HG02885 (cell line): ENCODE measurements at regions not wholly inside any gene's neighbourhood (a gene's known extent, or its start where the extent isn't known, plus 50 kb on each side); places are given as distances from the start of the nearest gene placed in this dataset.

Source experiments
- ATAC-seq: cut with Tn5 transposase; IDR thresholded peaks from one replicate; pipeline ENCODE4 v1.9.1; 2021; ENCODE audit warnings: mild to moderate bottlenecking; ENCODE audit not compliant: unreplicated experiment, poor library complexity

DNA sequence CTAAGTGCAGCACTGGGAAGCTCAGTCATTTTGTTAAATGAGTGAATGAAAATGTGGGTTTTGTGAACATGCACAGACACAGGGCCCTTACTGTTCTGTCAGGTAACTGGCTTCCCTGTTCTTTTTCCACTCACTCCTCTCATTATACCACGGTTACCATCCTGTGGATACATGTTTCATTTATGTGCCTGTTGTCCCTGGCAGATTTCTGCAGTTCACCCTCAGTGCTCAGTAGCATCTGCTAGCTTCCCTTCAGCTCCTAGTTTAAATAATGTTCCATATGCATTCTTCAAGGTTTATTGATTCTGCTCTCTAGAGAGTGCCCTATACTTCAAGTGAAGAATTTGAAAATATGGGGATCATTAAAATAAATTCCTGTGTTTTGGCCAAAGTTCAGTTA is 1634.3 kb upstream of the ADGRL3 start:
- no peak for ATAC-seq

DNA sequence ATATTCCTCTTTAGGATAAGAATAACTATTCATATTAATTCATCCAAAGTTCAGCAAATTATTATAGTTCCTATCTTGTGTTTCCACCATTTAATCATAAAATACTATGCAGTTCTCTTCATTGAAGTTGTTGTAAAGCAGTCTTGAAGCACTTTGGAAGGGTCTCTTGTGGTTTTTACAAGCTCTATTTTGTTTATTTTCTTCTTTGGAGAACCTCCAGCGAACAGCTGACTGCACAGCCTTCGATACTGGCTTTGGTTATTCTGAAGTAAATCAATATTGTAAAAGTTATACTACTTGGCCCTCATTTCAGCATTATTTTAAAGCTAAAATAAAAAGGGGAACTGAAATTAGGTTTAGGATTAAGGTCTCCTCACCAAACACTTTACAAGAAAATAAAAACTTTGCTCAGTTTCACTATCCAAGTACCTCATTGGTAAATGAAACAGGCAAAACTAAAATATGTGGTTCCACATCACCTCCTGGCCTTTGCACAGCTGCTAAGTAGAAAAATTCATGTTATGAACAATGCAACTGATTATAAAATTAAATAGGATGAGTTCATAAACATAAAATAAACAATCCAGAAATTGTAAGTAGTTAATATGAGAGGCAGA is 1629.2 kb upstream of the ADGRL3 start:
- peak; percentile 73 for ATAC-seq

DNA sequence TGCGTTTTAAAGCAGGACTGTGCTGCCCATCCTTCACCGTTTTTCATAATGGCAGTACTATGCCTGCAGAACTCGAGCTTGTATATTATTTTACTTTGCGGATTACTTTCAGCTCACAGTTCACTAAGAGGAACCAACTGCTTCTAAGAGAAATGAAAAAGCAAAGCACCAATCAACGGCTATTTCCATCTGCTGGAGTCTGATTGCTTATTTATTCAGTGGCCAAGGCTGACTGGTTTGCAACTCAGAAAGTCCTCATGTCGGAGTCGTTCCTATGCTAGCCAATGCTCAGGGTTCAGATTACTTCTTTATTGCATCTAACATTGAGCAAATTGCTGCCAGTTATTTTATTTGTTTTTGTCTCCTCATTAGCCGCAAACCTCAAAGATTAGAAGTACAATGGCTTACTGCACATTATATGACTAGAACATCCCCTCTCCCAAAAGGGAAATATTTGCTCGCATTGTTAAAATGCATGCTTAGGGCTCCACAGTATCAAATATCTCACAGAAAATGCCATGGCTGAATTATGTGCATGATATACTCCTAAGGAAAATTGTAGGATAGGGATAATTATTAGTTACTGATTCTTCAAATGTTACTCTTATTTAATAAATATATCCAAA is 1628.2 kb upstream of the ADGRL3 start:
- ATAC-seq: no peak

DNA sequence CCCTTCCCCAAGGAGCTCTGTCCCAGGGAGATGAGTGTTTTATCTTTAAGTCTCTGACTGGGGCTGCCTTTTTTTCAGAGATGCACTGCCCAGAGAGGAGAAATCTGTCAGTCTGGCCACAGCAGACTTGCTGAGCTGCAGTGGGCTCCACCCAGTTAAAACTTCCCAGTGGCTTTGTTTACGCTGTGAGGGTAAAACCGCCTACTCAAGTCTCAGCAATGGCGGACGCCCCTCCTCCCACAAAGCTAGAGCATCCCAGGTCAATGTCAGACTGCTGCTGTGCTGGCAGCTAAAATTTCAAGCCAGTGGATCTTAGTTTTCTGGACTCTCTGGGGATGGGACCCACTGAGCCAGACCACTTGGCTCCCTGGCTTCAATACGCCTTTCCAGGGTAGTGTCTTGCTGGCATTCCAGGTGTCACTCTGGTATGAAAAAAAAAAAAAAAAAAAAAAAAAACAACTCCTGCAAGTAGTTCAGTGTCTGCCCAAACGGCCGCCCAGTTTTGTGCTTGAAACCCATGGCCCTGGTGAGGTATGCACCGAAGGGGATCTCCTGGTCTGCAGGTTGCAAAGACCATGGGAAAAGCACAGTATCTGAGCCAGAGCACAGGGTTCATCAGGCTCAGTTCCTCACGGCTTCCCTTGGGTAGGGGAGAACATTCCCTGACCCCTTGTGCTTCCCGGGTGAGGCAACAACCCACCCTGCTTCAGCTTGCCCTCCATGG is 1616.1 kb upstream of the ADGRL3 start:
- no peak for ATAC-seq

DNA sequence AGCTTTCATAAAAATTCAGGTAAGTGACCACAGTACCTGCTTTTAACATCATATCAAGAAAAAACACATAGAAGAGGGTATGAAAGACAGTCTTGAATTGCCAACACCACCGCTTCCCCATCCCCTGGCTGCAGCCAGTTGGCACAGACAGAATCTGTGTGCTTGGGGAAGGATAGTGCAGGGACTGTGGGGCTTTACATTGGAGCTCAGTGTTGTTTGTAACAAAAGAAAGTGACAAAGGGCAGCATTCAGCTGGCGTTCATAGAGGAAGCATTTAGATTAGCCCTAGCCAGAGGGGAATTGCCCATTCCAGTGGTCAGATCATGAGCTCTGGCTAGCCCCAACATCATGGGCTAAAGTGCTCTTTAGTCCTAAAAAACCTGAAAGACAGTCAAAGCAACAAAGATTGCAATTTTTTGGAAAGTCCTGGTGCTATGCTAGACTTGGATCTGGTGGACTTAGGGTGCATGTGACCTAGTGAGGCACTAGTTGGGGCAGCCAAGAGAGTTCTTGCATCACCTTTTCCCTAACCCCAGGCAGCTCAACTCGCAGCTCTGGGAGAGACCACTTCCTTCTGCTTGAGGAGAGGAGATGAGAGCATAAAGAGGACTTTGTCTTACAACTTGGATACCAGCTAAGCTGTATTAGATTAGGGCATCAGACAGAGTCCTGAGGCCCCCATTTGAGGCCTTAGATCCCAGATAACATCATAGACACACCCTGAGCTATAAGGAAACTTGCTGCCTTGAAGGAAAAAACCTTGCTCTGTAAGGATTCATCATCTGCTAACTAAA is 1602.4 kb upstream of the ADGRL3 start:
- ATAC-seq: no peak

DNA sequence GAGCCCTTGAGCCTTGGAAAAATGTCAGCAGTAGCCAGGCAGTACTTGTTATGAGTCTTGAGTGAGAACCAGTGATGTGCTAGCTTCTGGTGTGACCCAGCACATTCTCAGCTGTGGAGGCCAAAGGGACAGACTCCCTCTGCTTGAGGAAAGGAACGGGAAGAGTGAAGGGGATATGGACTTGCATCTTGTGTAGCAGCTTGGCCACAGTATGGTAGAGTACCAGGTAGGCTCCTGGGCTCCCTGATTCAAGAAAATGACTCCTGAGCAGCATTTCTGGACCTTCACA is 1601.9 kb upstream of the ADGRL3 start:
- no peak for ATAC-seq

DNA sequence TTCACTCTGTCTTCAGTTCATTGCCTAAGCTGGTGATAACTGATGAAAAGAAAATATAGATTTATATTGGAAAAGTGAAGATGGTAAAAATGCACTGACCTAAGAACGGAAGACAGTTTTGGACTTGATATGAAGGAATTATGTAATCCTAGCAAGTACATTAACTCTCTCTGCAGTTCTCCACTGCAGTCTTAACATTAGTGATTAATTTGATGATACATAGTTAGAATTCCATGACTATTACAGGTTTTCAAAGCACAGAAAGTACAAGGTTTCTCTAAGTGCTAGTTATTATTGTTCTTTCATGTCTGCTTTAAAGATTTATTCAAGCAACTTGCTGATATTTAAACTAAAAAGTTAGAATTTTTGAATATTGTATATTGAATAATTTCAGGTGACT is 1591.7 kb upstream of the ADGRL3 start:
- no peak for ATAC-seq

DNA sequence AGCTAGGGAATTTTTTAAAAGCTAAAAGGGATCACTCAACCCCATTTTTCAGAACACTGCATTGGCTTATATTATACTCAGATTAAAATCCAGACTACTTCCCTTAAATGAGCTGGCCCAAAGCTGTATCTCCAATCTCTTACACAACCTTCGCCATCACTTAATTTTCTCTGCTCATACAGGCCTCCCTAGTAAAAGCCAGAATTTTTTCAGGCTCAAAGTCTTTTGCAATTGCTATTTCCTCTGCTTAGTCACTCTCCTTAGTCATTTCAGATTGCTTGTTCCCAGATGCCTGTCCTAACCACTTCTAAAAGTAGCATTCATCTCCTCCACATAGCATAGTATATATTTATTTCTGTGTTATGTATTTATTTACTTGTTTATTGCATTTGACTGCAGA is 1587.9 kb upstream of the ADGRL3 start:
- ATAC-seq: no peak

DNA sequence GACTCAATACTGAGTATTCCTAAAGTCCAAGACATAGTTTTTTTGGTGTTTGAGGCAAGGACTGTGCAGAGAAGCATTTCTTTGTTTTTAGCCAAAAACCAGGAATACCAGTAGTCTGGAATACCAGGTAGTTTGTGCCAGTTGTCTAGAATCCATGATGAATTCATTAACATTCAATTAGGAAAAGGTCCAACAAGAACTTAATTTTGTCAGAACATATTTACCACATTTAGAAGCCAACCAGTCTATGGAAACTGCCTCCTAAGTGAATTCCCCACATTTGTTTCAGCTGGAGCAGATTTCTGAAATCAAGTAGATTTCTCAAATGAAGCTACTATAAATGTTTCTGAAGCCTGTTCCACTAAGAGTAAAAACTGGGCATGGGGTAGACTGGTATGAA is 1584.8 kb upstream of the ADGRL3 start:
- no peak for ATAC-seq

DNA sequence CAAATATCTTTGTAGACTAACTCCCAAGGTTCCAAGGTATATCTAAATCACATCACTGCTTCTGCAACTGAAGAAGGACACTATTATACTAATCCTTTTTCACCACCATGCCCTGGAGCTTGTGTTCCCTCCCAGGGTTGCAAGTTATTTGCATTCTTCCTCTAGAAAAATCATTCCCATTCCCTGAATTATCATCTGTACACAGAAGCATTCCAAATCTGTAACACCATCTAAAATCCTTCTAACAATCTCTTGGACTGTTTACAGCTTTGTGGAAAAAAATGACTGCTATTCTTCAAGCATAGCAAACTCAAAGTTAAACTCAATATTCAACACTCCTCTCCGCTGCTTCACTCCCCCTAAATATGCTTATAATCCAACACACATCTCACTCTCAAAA is 1570.8 kb upstream of the ADGRL3 start:
- ATAC-seq: no peak

DNA sequence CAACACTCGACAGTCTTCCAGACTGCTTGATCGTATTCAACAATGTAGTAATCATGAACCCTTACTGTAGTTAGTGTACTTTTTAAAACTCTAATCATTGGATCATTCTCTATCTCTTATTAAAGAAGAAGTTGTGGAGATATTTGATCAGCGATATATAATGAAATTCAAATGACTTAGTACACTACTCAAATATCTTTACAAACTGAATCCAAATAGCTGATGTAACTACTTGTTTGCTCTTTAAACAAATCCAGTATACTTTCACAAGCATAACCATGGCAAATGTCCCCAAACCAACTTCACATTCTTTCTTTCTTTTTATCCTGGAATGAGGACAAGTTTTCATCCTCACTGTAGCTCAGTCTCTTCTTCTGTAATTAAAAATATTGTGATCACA is 1569.9 kb upstream of the ADGRL3 start:
- ATAC-seq: no peak

DNA sequence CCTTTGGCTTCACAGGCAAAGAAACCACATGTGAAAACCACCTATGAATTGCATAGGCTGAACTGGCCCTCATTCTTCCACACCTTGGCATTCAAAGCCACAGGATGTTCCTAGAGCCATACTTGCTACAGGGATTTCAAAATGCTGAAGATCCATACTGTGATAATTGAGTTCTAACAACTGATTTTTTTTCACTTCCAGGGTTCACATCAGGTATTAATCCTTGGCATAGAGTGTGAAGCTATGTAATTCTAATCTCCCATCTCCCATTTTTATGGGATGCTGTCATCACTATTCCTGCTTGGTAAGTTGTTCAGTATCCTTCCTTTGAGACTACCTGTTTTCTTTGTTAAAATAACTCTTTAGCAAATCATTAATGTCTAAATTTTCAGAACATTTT is 1569.2 kb upstream of the ADGRL3 start:
- no peak for ATAC-seq

DNA sequence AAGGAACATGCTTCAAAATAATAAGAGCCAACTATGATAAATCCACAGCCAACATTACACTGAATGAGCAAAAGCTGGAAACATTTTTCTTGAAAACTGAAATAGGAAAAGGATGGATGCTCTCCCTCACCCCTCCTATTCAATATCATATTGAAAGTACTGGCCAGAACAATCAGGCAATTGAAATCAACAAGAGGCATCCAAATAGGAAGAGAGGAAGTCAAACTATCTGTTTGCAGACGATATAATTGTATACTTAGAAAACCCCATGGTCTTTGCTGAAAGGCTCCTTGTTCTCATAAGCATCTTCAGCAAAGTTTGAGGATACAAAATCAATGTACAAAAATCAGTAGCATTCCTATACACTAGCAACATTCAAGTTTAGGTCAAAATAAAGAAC is 1562.5 kb upstream of the ADGRL3 start:
- no peak for ATAC-seq

DNA sequence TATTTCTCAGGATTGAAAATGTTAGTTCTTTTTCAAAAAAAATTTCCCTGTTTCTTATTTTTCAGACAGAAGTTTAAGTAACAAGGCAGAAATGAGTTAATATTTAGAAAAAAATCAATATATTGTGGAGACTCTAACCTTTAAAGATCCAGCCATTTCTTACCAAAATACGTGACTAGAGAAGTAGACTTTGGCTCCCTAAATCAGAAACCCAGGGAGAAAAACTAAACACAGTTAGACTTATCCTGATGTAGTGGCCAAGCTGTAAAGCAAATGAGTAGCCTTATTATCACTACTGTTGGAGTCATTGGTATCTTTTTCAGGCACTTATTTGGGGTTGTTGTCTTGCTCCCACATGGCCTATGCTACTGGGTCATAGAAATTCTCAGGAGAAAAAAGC is 1556.4 kb upstream of the ADGRL3 start:
- ATAC-seq: no peak

DNA sequence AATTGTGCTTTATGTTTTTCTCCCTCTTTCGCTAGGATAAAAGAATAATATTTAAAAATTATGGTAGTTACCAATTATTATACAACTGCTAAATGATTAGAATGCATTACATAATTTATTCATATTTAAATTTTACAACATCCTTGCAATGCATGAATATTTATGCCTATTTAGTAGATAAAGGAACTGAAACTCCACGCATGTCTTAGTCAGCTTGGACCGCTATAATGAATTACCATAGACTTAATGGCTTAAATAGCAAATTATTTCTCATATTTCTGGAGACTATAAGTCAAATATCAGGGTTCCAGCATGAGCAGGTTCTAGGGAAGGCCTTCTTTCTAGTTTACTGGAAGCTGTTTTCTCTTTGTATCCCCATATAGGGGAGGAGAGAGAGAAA is 1555.4 kb upstream of the ADGRL3 start:
- ATAC-seq: no peak

DNA sequence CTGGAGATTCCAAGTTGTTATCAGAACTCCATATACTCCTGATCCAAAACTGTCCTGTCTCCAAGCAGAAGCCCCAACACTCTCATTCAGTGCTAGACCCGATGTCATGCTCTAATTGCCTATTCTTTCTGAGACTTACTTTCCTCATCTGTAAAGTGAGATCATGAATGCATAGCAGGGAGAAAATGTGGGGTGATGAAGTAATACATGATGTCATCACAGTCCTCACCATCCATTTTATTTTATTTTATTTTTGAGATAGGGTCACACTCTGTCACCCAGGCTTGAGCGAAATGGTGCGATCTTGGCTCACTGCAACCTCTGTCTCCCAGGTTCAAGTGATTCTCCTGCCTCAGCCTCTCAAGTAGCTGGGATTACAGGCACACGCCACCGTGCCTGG is 1554.0 kb upstream of the ADGRL3 start:
- no peak for ATAC-seq

DNA sequence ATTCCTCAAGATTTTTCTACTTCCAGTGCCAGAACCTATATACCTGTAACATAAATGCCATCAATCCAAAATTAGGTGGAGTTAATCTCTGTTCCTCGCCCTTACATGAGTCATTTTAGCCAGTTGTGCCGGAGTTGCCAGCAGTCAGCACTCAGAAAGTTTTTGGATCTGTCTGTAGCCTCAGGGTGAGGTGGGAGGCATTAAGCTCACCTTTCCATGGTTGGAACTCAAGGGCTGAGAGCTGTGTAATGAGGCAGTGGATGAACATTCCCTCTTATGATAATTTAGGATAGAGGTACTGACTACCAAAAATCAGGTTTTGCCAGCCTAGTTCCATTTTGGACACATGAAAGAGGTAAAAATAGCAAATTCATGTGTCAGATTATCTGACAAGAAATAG is 1553.1 kb upstream of the ADGRL3 start:
- no peak for ATAC-seq

DNA sequence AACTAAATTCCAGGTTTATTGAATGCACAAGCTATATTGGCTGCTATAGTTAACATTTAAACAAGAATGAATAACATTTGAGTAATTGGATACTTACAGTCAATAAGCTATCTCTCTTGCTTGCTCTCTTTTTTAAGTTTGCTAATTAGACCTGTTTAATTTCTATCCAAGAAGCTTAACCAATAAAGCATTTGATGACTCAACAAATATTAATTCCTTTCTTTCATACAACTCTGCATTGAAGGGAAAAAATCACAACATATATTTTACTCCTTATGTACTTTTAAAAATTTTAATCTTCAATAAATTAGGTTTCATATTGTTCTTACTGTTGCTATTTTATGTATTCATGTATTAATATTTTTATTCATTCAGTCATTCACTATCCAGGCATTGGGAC is 1552.6 kb upstream of the ADGRL3 start:
- ATAC-seq: no peak

DNA sequence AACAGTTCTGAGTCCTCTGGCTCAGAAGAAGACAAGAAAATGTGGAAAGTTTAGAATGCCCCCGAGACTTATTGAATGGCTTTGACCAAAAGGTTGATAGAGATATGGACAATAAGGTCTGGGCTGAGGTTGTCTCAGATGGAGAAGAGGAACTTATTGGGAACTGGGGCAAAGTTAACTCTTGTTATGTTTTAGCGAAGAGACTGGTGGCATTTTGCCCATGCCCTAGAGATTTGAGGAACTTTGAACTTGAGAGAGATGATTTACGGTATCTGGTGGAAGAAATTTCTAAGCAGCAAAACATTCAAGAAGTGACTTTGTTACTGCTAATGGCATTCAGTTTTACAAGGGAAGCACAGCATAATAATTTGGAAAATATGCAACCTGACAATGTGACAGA is 1549.3 kb upstream of the ADGRL3 start:
- ATAC-seq: no peak

DNA sequence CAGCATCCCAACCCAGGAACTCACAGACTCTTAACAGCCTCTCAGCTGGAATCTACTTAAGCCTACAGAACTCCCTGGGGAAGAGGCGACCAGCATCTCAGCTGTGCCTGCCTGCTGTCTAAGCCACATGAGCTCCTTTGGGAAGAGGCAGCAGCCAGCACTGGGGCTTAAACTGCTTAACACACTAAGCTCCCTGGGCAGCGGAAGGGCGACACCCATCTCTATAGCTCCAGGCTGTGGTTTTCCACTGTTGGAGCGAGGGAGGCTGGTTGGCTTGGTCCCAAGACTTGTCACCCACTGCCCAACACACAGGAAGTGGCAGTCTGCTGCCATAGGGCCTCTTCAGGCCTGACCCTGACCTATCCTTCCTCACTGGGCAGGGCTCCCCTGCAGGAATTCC is 1544.1 kb upstream of the ADGRL3 start:
- no peak for ATAC-seq

DNA sequence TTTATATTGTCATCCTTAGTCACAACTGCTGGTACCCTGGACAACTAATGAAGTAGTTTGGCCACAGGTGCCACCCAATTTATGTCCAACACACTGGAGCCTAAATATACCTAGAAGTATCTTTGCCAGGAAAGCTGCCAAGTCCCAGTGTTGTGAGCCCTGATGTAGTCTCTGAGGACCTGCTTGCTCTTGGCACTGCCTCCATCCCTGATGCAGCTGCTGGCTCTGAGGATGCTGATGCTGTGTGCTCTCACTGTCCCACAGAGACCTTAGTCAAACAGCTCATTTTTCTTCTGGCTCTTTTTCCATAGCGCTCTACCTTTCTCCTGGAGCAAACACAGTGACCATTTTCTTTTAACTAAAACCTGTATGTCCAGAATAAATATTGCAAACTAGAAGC is 1535.4 kb upstream of the ADGRL3 start:
- ATAC-seq: no peak
